Stimulated activated naive CD8-positive, alpha-beta T cell treated with anti-CD3 and anti-CD28 coated beads, Interleukin-15, Interleukin-2, amounts not matched to agents 100 ng/mL and 50 ng/mL, for 24 hours (primary cell): ENCODE measurements at regions not wholly inside any gene's neighbourhood (a gene's known extent, or its start where the extent isn't known, plus 50 kb on each side); places are given as distances from the start of the nearest gene placed in this dataset.

Source experiments
- H3K27ac Mint-ChIP-seq: one replicate; pipeline ENCODE4 v1.8.0; 2021; ENCODE audit warnings: mild to moderate bottlenecking, mixed read lengths
- H3K27me3 Mint-ChIP-seq: one replicate; pipeline ENCODE4 v1.8.0; 2021; ENCODE audit warnings: mixed read lengths
- H3K36me3 Mint-ChIP-seq: one replicate; pipeline ENCODE4 v1.8.0; 2021; ENCODE audit warnings: low read depth, mixed read lengths
- H3K4me1 Mint-ChIP-seq: one replicate; pipeline ENCODE4 v1.8.0; 2021; ENCODE audit warnings: low read depth, mixed read lengths
- H3K4me3 Mint-ChIP-seq: one replicate; pipeline ENCODE4 v1.8.0; 2021; ENCODE audit warnings: mild to moderate bottlenecking, mixed read lengths
- H3K9me3 Mint-ChIP-seq: one replicate; pipeline ENCODE4 v1.8.0; 2021; ENCODE audit warnings: mixed read lengths

- Mint-ChIP-seq H3K4me3 (no peak overlapping the region), H3K27ac (no peak overlapping the region), H3K36me3 (no peaks in the 10 kb centered on the region), H3K27me3 (peaks cover 26% of the 10 kb centered on the region), H3K4me1 (no peaks in the 10 kb centered on the region), H3K9me3 (no peaks in the 10 kb centered on the region)
Observed at GRCh38 chr2:88318956-88319330, 133.6 kb downstream of the FOXI3 start.

- Mint-ChIP-seq H3K27ac (no peak overlapping the region), H3K36me3 (no peaks in the 10 kb centered on the region), H3K4me1 (no peaks in the 10 kb centered on the region), H3K4me3 (no peak overlapping the region), H3K9me3 (no peaks in the 10 kb centered on the region), H3K27me3 (peaks cover 26% of the 10 kb centered on the region)
Observed at GRCh38 chr2:88318071-88318955, 134.2 kb downstream of the FOXI3 start.

- no peaks in the 10 kb centered on the region for H3K36me3 Mint-ChIP-seq
- no peak overlapping the region for H3K4me3 Mint-ChIP-seq
- peaks cover 6% of the 10 kb centered on the region for H3K9me3 Mint-ChIP-seq
- H3K4me1 Mint-ChIP-seq: no peaks in the 10 kb centered on the region
- no peak overlapping the region for H3K27ac Mint-ChIP-seq
- H3K27me3 Mint-ChIP-seq: peaks cover 15% of the 10 kb centered on the region
Observed at GRCh38 chr2:88310787-88311186, 140.6 kb downstream of the THNSL2 start.

- Mint-ChIP-seq H3K9me3 (peaks cover 6% of the 10 kb centered on the region), H3K36me3 (no peaks in the 10 kb centered on the region), H3K27ac (no peak overlapping the region), H3K4me1 (no peaks in the 10 kb centered on the region), H3K27me3 (peaks cover 31% of the 10 kb centered on the region), H3K4me3 (no peak overlapping the region)
Observed at GRCh38 chr2:88307817-88308216, 137.7 kb downstream of the THNSL2 start.

- H3K36me3 Mint-ChIP-seq: no peaks in the 10 kb centered on the region
- no peaks in the 10 kb centered on the region for H3K4me1 Mint-ChIP-seq
- peaks cover 26% of the 10 kb centered on the region for H3K27me3 Mint-ChIP-seq
- peaks cover 3% of the 10 kb centered on the region for H3K9me3 Mint-ChIP-seq
- H3K27ac Mint-ChIP-seq: no peak overlapping the region
- H3K4me3 Mint-ChIP-seq: no peak overlapping the region
Observed at GRCh38 chr2:88303865-88304264, 133.7 kb downstream of the THNSL2 start.

GRCh38 chr2:88296247-88296646 lies 126.1 kb downstream of the THNSL2 start:
- H3K27ac Mint-ChIP-seq: no peak overlapping the region
- H3K27me3 Mint-ChIP-seq: no peaks in the 10 kb centered on the region
- no peak overlapping the region for H3K4me3 Mint-ChIP-seq
- no peaks in the 10 kb centered on the region for H3K9me3 Mint-ChIP-seq
- H3K4me1 Mint-ChIP-seq: no peaks in the 10 kb centered on the region
- no peaks in the 10 kb centered on the region for H3K36me3 Mint-ChIP-seq

- H3K4me1 Mint-ChIP-seq: no peaks in the 10 kb centered on the region
- H3K9me3 Mint-ChIP-seq: no peaks in the 10 kb centered on the region
- no peaks in the 10 kb centered on the region for H3K36me3 Mint-ChIP-seq
- no peak overlapping the region for H3K4me3 Mint-ChIP-seq
- H3K27me3 Mint-ChIP-seq: peaks cover 10% of the 10 kb centered on the region
- no peak overlapping the region for H3K27ac Mint-ChIP-seq
Observed at GRCh38 chr2:88283886-88284592, 113.9 kb downstream of the THNSL2 start.

GRCh38 chr2:88281302-88282217 lies 111.4 kb downstream of the THNSL2 start:
- no peaks in the 10 kb centered on the region for H3K9me3 Mint-ChIP-seq
- no peak overlapping the region for H3K27ac Mint-ChIP-seq
- H3K27me3 Mint-ChIP-seq: peaks cover 10% of the 10 kb centered on the region
- H3K4me1 Mint-ChIP-seq: no peaks in the 10 kb centered on the region
- H3K4me3 Mint-ChIP-seq: no peak overlapping the region
- H3K36me3 Mint-ChIP-seq: no peaks in the 10 kb centered on the region

GRCh38 chr2:88269836-88270235 lies 99.7 kb downstream of the THNSL2 start:
- H3K4me3 Mint-ChIP-seq: no peak overlapping the region
- peaks cover 6% of the 10 kb centered on the region for H3K27me3 Mint-ChIP-seq
- no peak overlapping the region for H3K27ac Mint-ChIP-seq
- no peaks in the 10 kb centered on the region for H3K36me3 Mint-ChIP-seq
- H3K4me1 Mint-ChIP-seq: peaks cover 7% of the 10 kb centered on the region
- H3K9me3 Mint-ChIP-seq: no peaks in the 10 kb centered on the region

- Mint-ChIP-seq H3K36me3 (no peaks in the 10 kb centered on the region), H3K4me1 (peaks cover 7% of the 10 kb centered on the region), H3K9me3 (no peaks in the 10 kb centered on the region), H3K27me3 (no peaks in the 10 kb centered on the region), H3K27ac (no peak overlapping the region), H3K4me3 (no peak overlapping the region)
Observed at GRCh38 chr2:88265352-88266303, 95.5 kb downstream of the THNSL2 start.

- Mint-ChIP-seq H3K4me3 (no peak overlapping the region), H3K9me3 (no peaks in the 10 kb centered on the region), H3K27me3 (peaks cover 3% of the 10 kb centered on the region), H3K36me3 (no peaks in the 10 kb centered on the region), H3K27ac (no peak overlapping the region), H3K4me1 (peaks cover 7% of the 10 kb centered on the region)
Observed at GRCh38 chr2:88263861-88264260, 93.7 kb downstream of the THNSL2 start.

GRCh38 chr2:88261725-88262124 lies 91.6 kb downstream of the THNSL2 start:
- Mint-ChIP-seq H3K4me1 (peaks cover 7% of the 10 kb centered on the region), H3K4me3 (no peak overlapping the region), H3K27me3 (peaks cover 3% of the 10 kb centered on the region), H3K27ac (no peak overlapping the region), H3K9me3 (no peaks in the 10 kb centered on the region), H3K36me3 (no peaks in the 10 kb centered on the region)

GRCh38 chr2:88258208-88258607 lies 88.1 kb downstream of the THNSL2 start:
- H3K27me3 Mint-ChIP-seq: peaks cover 14% of the 10 kb centered on the region
- no peaks in the 10 kb centered on the region for H3K4me1 Mint-ChIP-seq
- H3K4me3 Mint-ChIP-seq: no peak overlapping the region
- no peaks in the 10 kb centered on the region for H3K36me3 Mint-ChIP-seq
- H3K9me3 Mint-ChIP-seq: peaks cover 5% of the 10 kb centered on the region
- no peak overlapping the region for H3K27ac Mint-ChIP-seq
